NT2/D1 (cell line): ENCODE measurements at regions not wholly inside any gene's neighbourhood (a gene's known extent, or its start where the extent isn't known, plus 50 kb on each side); places are given as distances from the start of the nearest gene placed in this dataset.

Experiments
- SUZ12 ChIP-seq: IDR thresholded peaks from 2 replicates; pipeline ENCODE4 v1.6.1; 2011; ENCODE audit not compliant: insufficient read length, insufficient read depth; ENCODE audit errors: extremely low read depth
- YY1 ChIP-seq: IDR thresholded peaks from 2 replicates; pipeline ENCODE4 v1.6.1; 2011; ENCODE audit not compliant: insufficient read length, insufficient read depth
- ZNF274 ChIP-seq: IDR thresholded peaks from 2 replicates; pipeline ENCODE4 v1.6.1; 2011; ENCODE audit warnings: mild to moderate bottlenecking, low read depth, low read length

- TF ChIP-seq YY1 = no peak
- no peak for TF ChIP-seq ZNF274
- TF ChIP-seq SUZ12 = no peak
These were observed 452.0 kb downstream of the XIRP2 start for GRCh38 chr2:167340322-167340721.
